LNCaP clone FGC (cell line): ENCODE measurements at regions not wholly inside any gene's neighbourhood (a gene's known extent, or its start where the extent isn't known, plus 50 kb on each side); places are given as distances from the start of the nearest gene placed in this dataset.

Experiments
- DNase-seq: peaks from one replicate; pipeline ENCODE4 v3.0.0-alpha.2; 2011; ENCODE audit warnings: low read depth
- H3K4me3 ChIP-seq: 2 replicates; pipeline ENCODE4 v1.5.1; 2011; ENCODE audit warnings: mild to moderate bottlenecking, low read depth, low read length, control low read depth
- TF ChIP-seq, protein P1 (sequence below): IDR thresholded peaks from 2 replicates; pipeline ENCODE4 v1.5.1; 2012; ENCODE audit warnings: mild to moderate bottlenecking; ENCODE audit not compliant: control insufficient read depth, insufficient read depth; ENCODE audit errors: extremely low read depth

DNA sequence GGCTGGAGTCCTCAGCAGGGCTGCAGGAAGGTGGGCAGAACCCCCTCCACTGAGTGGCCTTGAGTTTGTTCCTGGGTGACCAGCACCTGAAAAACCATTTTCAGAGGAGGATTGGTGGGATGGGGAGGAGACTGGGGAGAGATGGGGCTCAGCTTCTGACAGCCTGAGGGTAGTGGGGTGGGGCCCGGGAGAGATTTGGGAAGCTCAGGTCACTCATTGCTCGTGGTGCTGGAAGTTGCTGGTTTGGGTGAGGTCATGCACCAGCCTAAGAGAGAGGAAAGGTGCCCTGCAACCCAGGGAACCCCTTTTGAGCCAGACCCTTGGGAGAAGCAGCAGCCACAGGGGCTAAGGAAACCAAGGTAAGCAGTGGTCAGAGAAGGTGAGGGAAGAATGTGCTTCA lies 100.8 kb downstream of the EBNA1BP2 start:
- TF ChIP-seq, protein P1, sequence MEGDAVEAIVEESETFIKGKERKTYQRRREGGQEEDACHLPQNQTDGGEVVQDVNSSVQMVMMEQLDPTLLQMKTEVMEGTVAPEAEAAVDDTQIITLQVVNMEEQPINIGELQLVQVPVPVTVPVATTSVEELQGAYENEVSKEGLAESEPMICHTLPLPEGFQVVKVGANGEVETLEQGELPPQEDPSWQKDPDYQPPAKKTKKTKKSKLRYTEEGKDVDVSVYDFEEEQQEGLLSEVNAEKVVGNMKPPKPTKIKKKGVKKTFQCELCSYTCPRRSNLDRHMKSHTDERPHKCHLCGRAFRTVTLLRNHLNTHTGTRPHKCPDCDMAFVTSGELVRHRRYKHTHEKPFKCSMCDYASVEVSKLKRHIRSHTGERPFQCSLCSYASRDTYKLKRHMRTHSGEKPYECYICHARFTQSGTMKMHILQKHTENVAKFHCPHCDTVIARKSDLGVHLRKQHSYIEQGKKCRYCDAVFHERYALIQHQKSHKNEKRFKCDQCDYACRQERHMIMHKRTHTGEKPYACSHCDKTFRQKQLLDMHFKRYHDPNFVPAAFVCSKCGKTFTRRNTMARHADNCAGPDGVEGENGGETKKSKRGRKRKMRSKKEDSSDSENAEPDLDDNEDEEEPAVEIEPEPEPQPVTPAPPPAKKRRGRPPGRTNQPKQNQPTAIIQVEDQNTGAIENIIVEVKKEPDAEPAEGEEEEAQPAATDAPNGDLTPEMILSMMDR = no peak
- no peak overlapping the region for H3K4me3 ChIP-seq
- DNase-seq = no peak

DNA sequence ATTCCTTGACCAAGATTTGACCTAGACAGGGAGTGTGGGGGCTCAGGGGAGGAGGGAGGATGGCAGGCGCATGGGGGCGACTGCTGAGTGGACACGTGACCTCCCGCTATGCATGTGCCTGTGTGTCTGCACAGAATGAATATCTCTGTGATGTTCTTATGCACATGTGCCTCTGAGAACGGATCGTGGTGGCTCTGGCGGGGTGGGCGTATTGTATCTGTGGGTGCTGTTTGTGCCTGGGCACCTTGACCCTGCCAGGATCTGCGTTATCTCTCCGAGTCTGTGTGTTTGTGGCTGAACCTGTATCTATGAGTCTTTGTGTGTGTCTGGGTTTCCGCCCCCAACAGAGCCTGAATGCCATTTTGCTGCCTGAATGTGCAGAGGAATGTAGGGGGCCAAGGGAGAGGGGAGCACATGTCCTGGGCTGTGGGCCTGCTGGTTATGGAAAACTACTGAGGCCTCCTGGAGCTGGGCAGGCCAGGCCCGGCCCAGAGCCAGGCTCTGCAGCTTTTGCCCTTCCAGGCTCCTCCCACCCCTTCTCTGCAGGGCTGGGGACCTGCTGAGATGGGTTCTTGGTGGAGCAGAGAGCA lies 102.5 kb downstream of the EBNA1BP2 start:
- TF ChIP-seq, protein P1 = no peak
- DNase-seq = no peak
- no peak overlapping the region for H3K4me3 ChIP-seq

DNA sequence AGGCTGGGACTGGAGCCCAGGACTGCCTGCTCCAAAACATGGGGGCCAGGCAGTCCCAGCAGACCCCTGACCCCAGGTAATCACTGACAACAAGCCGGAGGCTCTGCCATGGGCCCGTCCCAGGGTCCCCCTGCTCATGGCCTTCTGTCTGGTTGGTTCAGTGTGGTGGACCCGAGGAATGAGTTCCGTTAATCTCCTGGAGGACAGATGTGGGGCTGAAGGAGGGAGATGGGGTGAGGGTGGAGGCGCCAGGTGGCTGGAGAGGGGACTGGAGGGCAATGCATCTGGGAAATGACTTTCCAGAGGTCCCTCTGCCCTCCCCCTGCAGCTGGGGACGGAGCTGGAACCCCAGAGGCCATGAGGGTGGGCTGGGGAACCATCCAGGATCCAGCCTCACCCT lies 103.2 kb downstream of the EBNA1BP2 start:
- DNase-seq = no peak
- TF ChIP-seq, protein P1 = no peak
- H3K4me3 ChIP-seq = no peak overlapping the region

DNA sequence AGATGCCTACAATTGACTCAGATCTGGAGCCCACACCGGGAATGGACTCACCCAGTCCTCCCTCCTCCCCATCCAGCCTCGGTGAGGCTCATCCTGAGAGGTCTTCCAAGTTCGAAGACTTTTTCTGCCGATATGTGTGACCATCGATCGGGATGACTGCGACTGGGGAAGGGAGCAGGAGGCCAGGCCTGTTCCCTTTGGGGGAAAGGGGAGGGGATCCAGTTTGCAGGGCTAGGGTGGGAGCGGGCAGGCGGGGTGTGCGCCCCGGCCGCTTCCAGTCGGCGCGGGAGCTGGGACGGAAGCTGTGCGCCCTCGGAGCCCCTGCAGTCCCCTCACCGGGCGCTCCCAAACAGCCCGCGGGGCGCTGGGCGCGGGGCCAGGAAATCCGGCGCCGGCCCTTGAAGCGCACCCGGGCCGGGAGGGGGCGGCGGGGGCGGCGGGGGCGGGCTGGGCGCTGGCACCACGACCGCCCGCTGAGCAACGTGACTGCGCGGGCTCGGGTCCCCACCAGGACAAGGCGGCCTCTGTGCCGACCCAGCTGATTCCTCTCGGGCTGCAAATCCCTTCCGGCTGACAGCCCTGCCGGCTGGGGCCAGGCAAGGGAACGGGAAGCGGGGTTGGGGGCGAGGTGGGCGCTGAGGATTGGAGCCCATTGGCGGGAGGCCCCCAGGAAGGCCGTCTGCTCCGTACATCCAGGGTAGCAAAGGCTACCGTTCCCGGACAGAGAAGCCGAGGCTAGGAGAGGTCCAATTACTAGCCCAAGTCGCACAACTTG lies 103.9 kb downstream of the EBNA1BP2 start:
- DNase-seq = no peak
- no peak overlapping the region for H3K4me3 ChIP-seq
- TF ChIP-seq, protein P1 = no peak

DNA sequence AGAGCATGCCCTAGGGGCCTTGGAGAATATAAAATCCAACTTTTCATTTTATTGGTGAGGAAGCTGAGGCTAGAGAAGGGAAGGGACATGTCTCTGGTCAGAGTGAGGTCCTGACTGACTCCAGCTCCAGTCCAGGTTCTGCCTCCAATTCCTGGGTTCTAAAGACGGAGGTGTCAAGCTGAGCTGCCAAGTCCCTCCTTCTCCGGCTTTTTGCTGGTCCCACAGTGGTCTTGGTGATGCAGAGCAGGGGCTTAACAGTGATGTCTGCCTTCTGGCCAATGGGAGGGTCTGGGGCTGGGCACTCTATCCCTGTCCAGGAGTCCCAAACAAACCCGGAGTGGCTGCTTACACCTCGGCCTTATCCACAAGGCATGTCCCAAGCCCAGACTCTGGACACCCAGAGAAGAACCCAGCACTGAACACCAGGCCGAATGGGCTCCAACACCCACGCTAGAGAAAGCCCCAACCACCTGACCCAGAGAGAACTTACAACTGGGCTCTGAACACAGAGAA lies 104.8 kb downstream of the EBNA1BP2 start:
- TF ChIP-seq, protein P1 = no peak
- H3K4me3 ChIP-seq = no peak overlapping the region
- DNase-seq = no peak

DNA sequence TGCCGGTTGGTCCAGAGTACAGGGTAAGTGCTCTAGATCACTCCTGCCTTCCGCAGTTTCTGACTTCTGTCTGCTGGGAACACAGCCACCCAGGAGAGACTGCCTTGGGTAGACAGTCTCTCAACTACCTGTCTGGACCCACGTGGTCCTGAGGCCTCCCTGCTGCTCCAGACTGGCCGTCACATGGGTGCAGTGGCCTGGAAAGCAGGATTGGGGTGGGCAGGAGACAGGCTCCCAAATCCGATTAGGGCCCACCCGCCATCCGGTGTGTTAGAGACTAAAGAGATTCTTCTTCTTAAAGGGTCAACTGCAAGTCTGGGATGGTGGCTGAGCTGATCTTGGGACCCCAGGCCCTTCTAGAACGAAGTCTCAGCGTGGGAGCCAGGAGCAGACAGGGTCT lies 105.5 kb downstream of the EBNA1BP2 start:
- DNase-seq = no peak
- no peak overlapping the region for H3K4me3 ChIP-seq
- TF ChIP-seq, protein P1 = no peak
